DMS114 treated with DMSO at 0.1 percent for 48 hours (cell line): ENCODE measurements at regions not wholly inside any gene's neighbourhood (a gene's known extent, or its start where the extent isn't known, plus 50 kb on each side); places are given as distances from the start of the nearest gene placed in this dataset.

Experiments used
- DNase-seq: peaks from one replicate; lab custom pipeline; 2025; ENCODE audit not compliant: unreplicated experiment; lab: John Stamatoyannopoulos, UW

GRCh38 chr10:125514206-125515162 is 168.5 kb downstream of the TEX36 start:
- no peak for DNase-seq

- DNase-seq: no peak
These were observed 169.4 kb downstream of the TEX36 start for GRCh38 chr10:125513429-125514182.

DNA sequence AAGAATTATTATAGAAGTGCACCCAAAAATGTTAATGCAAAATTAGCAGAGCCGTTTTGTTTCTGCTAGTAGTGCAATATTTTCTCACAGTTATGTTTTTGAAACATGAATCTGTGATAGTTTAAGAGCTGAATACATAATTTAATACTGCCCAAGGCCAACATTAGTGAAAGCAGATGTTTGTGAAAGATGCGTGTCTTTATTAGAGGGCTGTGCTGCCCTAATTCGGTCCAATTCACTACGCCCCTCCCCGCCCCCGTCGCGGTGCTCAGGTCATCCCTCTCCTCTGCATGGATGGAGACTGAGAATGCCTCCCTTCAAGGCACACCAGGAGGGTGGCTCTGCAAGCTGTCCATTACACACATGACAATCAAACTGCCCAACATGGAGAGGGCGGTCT is 172.0 kb downstream of the TEX36 start:
- DNase-seq: no peak

DNA sequence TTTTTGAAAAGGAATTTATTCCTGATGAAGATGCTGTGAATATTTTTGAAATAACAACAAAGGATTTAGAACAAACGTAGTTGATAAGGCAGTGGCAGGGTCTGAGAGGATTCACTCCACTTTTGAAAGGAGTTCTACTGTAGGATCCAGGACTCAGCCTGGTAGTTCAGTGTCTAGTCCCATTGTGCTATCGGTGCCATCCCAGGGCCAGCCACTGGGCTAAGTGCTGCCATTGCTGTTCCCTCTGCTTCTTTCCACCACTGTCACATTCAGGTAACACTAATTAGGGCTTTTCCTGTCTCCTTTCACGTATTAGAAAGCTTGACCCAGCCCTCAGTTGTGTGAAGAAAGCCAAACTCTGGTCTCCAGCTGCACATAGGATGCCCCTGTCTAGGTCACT is 177.3 kb downstream of the TEX36 start:
- DNase-seq: no peak

- DNase-seq: no peak
These were observed 180.7 kb downstream of the TEX36 start for GRCh38 chr10:125502276-125502675.

GRCh38 chr10:125495386-125495785 is 187.6 kb downstream of the TEX36 start:
- no peak for DNase-seq

- DNase-seq: no peak
These were observed 188.2 kb downstream of the TEX36 start for GRCh38 chr10:125494651-125495239.

DNA sequence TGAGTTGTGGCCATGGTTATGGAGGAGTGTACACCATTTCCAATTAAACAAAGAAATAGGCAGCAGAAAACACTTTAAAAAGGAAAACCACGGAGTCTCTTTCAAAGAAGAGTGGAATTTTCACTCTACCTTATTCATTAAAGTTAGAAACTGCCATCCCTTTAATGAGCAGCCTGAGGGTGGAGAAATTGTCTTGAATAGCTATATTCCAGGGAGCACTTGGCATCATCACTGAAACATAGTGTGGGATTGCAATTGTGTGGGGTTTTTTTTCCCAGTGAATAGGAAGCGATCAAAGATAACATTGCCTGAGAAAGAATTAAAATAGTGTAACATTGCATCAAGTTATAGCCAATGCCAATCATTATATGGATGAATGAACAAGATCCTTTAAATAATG is 191.6 kb downstream of the TEX36 start:
- no peak for DNase-seq

DNA sequence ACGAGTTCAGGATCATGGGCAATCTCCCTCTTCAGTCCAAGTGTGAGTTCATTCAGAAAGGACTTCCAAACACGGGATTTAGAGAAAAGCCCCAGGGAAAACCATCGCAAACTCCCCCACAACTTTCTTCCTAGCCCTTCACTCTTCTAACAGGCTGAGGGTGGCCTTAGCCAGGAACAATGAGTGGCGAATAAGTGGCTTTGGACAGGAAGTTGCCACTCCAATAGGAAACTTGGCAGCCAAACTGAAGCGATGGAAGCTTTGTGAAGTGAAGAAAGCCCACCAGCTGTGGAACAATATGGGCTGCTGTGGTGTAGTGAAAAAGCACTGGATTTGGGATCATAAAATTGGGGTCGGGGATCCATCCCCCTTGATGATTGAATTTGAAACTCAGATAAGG is 193.2 kb downstream of the TEX36 start:
- DNase-seq: no peak

DNA sequence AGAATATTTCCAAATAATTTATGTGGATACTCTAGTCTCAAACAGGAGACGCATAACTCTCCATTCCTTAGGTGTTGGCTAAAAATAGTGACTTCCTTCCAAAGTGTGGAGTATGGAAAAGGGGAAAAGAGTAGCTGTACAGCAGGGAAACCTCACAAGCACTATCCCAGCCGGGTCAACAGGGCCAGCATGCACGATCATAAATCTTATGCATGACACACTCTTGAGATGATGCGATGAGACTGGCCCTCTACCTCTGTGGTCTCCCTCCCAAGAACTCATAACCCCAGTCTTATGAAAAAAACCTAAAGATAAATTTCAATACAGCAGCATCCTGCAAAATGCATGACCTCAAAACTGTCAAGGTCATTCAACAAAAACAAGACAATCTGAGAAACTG is 197.3 kb downstream of the TEX36 start:
- DNase-seq: no peak

GRCh38 chr10:125484035-125484732 is 198.8 kb downstream of the TEX36 start:
- DNase-seq: no peak

DNA sequence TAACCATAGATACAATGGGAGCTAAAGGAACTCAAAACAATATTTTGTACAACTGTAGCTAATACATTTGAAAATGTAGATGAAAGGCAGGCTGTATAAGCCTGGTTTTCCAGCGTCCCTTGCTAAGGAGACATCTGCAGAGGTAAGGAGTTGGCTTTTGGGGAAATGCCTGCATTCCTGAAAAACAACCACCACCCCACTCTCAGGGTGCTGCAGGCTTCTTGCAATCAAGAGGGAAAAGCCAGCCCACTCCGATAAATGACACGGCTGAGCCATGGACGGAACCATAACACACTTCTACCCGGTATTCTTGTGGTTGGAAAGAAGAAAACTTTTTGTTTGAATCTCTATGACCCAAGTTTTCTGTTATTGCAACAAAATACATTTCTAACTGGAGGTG is 200.3 kb downstream of the TEX36 start:
- DNase-seq: no peak

DNA sequence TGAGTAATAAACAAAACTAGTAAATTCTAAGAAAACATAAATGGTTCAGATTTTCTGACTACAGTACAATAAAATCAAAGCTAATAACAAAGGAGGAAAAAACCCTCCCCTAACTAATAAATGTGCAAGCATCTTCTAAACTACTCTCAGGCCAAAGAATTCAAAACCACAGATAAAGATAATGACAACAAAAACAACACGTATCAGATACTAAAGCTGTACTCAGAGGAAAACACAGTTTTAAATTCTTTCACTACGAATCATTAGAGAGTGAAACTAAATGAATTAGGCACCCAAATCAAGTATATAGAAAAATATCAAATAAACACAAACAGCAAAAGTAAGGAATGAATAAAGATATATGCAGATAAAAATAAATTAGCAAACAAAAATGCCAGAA is 200.9 kb downstream of the TEX36 start:
- no peak for DNase-seq

DNA sequence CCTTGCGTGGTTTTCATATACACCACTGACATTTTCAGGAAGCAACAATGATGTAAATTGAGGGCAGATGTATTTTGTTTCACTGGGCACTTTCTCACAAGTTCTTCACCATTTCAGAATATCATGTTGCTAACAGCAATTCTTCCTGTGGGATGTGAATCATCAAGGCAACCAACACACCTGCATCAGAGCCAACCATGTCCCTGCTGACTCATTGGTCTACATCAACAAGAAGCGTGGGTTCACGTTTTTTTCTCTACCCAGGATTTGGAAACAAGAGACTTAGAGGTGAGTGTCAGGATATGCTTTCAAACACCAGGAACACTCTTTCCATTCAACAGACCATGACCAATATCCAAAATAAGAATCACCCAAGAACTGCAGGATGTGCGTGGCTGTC is 203.9 kb downstream of the TEX36 start:
- DNase-seq: no peak

- no peak for DNase-seq
These were observed 207.1 kb downstream of the TEX36 start for GRCh38 chr10:125475815-125476214.

DNA sequence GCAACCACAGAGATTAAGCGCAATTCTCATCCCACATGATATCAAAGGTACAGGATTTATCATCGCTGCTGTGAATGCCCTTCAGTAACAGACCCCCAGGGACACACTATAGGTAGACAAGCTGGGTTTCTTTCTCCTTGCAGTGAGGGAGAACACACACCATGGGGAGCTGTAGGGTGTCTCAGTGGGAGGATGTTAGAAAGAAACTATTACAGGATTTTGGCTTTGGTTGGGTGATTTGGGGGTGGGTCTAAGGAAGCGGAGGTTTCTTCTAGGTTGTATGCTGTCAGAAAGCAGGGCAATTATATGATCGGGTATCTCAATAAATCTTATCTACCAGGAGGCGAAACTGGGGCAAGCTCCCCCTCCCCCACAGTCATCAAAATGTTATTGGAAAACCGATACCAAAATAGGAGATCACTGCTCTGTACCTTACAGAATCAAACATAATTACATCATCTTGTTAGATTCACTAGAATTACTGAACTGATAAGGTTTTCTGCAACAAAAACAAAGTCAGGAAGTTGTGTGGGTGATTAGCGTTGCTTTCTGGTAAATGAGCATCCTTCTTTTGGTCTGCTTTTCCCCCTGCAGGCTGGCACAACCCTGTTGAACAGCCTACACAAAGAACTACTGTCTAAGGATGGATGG is 209.7 kb downstream of the TEX36 start:
- DNase-seq: no peak

GRCh38 chr10:125472010-125472607 is 210.9 kb downstream of the TEX36 start:
- no peak for DNase-seq

GRCh38 chr10:125468278-125468677 is 214.7 kb downstream of the TEX36 start:
- DNase-seq: no peak

- DNase-seq: no peak
These were observed 216.3 kb downstream of the TEX36 start for GRCh38 chr10:125466685-125467084.

- DNase-seq: no peak
These were observed 220.1 kb downstream of the TEX36 start for GRCh38 chr10:125462845-125463244.
